Heart left ventricle (tissue), 16 donors: ENCODE measurements at regions not wholly inside any gene's neighbourhood (a gene's known extent, or its start where the extent isn't known, plus 50 kb on each side); places are given as distances from the start of the nearest gene placed in this dataset.

Experiments used
- ATAC-seq, 4 donors: fragments of 200-7000 bp; cut with Tn5 transposase; one replicate each; pipeline ENCODE4 v1.9.1; 2020 to 2022; ENCODE audit warnings: moderate library complexity in 4 of 4, mild to moderate bottlenecking in 3 of 4, moderate number of reproducible peaks in 1 of 4
- DNase-seq, 5 donors: peaks; one replicate each; pipeline ENCODE4 v3.0.0-alpha.2; 2020
- H3K27ac ChIP-seq, 12 donors: fragments of 200-600 bp; sonication (generic) in 4 of 12; one replicate each; pipeline versions ENCODE4 v1.5.0 to v1.8.0; 2016 to 2022; ENCODE audit warnings: mild to moderate bottlenecking in 2 of 12
- H3K27me3 ChIP-seq, 9 donors: fragments of 200-600 bp; sonication (generic) in 2 of 9; one replicate each; pipeline versions ENCODE4 v1.5.1 to v1.8.0; 2016 to 2022; ENCODE audit warnings: mild to moderate bottlenecking in 3 of 9
- H3K36me3 ChIP-seq, 9 donors: fragments of 200-600 bp; sonication (generic) in 2 of 9; one replicate each; pipeline versions ENCODE4 v1.5.0 to v1.8.0; 2018 to 2022; ENCODE audit warnings: mild to moderate bottlenecking in 2 of 9
- H3K4me1 ChIP-seq, 12 donors: fragments of 200-600 bp; sonication (generic) in 4 of 12; one replicate each; pipeline versions ENCODE4 v1.5.0 to v1.8.0; 2016 to 2022; ENCODE audit warnings: mild to moderate bottlenecking in 3 of 12
- H3K4me3 ChIP-seq, 12 donors: fragments of 200-600 bp; sonication (generic) in 4 of 12; one replicate each; pipeline versions ENCODE4 v1.5.0 to v1.8.0; 2017 to 2022; ENCODE audit warnings: mild to moderate bottlenecking in 9 of 12, moderate library complexity in 4 of 12
- H3K9me3 ChIP-seq, 12 donors: fragments of 200-600 bp; sonication (generic) in 4 of 12; one replicate each; pipeline versions ENCODE4 v1.5.0 to v1.8.0; 2016 to 2022; ENCODE audit warnings: mild to moderate bottlenecking in 1 of 12
- CTCF ChIP-seq, 12 donors: fragments of 200-600 bp; sonication (generic) in 4 of 12; IDR thresholded peaks; one replicate each; pipeline versions ENCODE4 v1.5.0 to v1.8.0; 2018 to 2022; ENCODE audit warnings: antibody characterized with exemption in 12 of 12, mild to moderate bottlenecking in 5 of 12
- POLR2A ChIP-seq, 2 donors: fragments of 450-650 bp; IDR thresholded peaks; one replicate each; pipeline ENCODE4 v1.6.1; 2017; ENCODE audit warnings: antibody characterized with exemption in 2 of 2, mild to moderate bottlenecking in 2 of 2, moderate library complexity in 2 of 2
- WGBS, 4 donors: extraction: QIAGEN DNeasy Blood & Tissue Kit in 2 of 4; methylation state at CpG; one replicate each; pipeline versions ENCODE4 v1.1.5 to v1.1.7; 2013 to 2018; 5-methylcytosine and 5-hydroxymethylcytosine counted together
- intact Hi-C, 10 donors: fragments of 100-400 bp; cut with DNase I; formaldehyde crosslinking; loops; one replicate each; pipeline versions ENCODE4 v1.11.1 to v1.14.2; 2022
- donor health status: ischemic (EF 13 %, LVEDD 7.1; RV severe dilation, severe dysfunction).
- donor health status: healthy with polysubstance abuse.
- donor health status: DM: no; HTN: yes; CAD: no.
- donor health status: DM: no; HTN: no; CAD: no.
- donor health status: ischemic (EF 25% LVEDD 6.9; RV normal size, moderate dysfunction).
- donor health status: ischemic (EF 25% LVEDD 5.7; RV mildly dilated, moderate dysfunction).
- donor health status: healthy.
- donor health status: DM: yes; HTN: yes; CAD: no.
- donor health status: ischemic (EF 35%, LVEDD 5.7; RV mildly dilated, moderate dysfunction).
- donor health status: nonischemic (EF 11% LVEDD 7.7; RV severe dilation, severe dysfunction).
- donor health status: DM: yes; HTN: yes; CAD: no.
- donor health status: PGD.
- donor health status: ischemic (EF 29% LVEDD 5.4; RV normal size, mild dysfunction).
- donor health status: nonischemic (EF 23%, LVEDD 6.1; RV moderate dilation, normal function).

- Histone ChIP-seq H3K27me3 (no peaks in the 10 kb centered on the region), H3K36me3 (no peaks in the 10 kb centered on the region), H3K9me3 (peaks cover 0 to 33% (median 10%) of the 10 kb centered on the region in 12 donors), H3K4me3 (no peak overlapping the region), H3K27ac (no peak overlapping the region), H3K4me1 (no peaks in the 10 kb centered on the region)
- intact Hi-C loops: no loop called here
- ATAC-seq: no peak
- WGBS, 4 donors: 84 to 92% (median 88%) methylated on average over 4 of the region's 4 CpGs
- no peak for TF ChIP-seq CTCF (IDR thresholded peaks at IDR 0.05)
- no peak for TF ChIP-seq POLR2A (IDR thresholded peaks at IDR 0.05)
- DNase-seq: no peak
Measured at GRCh38 chr1:229975047-229975446, 92.0 kb upstream of the GALNT2 start.

GRCh38 chr1:229980009-229980408, 87.0 kb upstream of the GALNT2 start:
- H3K27ac ChIP-seq: no peak overlapping the region
- DNase-seq (no peak), ATAC-seq (no peak)
- TF ChIP-seq CTCF (IDR thresholded peaks at IDR 0.05): no peak
- no peak for TF ChIP-seq POLR2A (IDR thresholded peaks at IDR 0.05)
- H3K27me3 ChIP-seq: peaks cover 0 to 8% (median 0%) of the 10 kb centered on the region in 9 donors
- peaks cover 0 to 33% (median 10%) of the 10 kb centered on the region in 12 donors for H3K9me3 ChIP-seq
- no peaks in the 10 kb centered on the region for H3K4me1 ChIP-seq
- H3K36me3 ChIP-seq: no peaks in the 10 kb centered on the region
- WGBS, 4 donors: 48 to 63% (median 59%) methylated on average over 2 of the region's 2 CpGs
- no peak overlapping the region for H3K4me3 ChIP-seq
- intact Hi-C loops: no loop called here

- intact Hi-C loops: no loop called here
- H3K4me1 ChIP-seq: no peaks in the 10 kb centered on the region
- no peak overlapping the region for H3K27ac ChIP-seq
- ATAC-seq: no peak
- no peak overlapping the region for H3K4me3 ChIP-seq
- 70 to 88% (median 86%) methylated on average over 3 of the region's 3 CpGs for WGBS, 4 donors
- no peaks in the 10 kb centered on the region for H3K36me3 ChIP-seq
- H3K9me3 ChIP-seq: peaks cover 0 to 20% (median 0%) of the 10 kb centered on the region in 12 donors
- peaks cover 0 to 8% (median 0%) of the 10 kb centered on the region in 9 donors for H3K27me3 ChIP-seq
- TF ChIP-seq POLR2A (IDR thresholded peaks at IDR 0.05): no peak
- TF ChIP-seq CTCF (IDR thresholded peaks at IDR 0.05): no peak
- no peak for DNase-seq
Measured at GRCh38 chr1:229981736-229982135, 85.3 kb upstream of the GALNT2 start.

- Histone ChIP-seq H3K9me3 (no peaks in the 10 kb centered on the region), H3K4me1 (no peaks in the 10 kb centered on the region), H3K4me3 (no peak overlapping the region), H3K27ac (no peak overlapping the region), H3K36me3 (no peaks in the 10 kb centered on the region), H3K27me3 (peaks cover 0 to 8% (median 0%) of the 10 kb centered on the region in 9 donors)
- WGBS, 4 donors: 88 to 90% (median 88%) methylated on average over 9 of the region's 9 CpGs
- intact Hi-C loops: no loop called here
- no peak for TF ChIP-seq POLR2A (IDR thresholded peaks at IDR 0.05)
- TF ChIP-seq CTCF (IDR thresholded peaks at IDR 0.05): no peak
- no peak for DNase-seq
- no peak for ATAC-seq
Measured at GRCh38 chr1:229984310-229984991, 82.6 kb upstream of the GALNT2 start.
